ENCODE measurements at regions not wholly inside any gene's neighbourhood (a gene's known extent, or its start where the extent isn't known, plus 50 kb on each side); places are given as distances from the start of the nearest gene placed in this dataset.

DNA sequence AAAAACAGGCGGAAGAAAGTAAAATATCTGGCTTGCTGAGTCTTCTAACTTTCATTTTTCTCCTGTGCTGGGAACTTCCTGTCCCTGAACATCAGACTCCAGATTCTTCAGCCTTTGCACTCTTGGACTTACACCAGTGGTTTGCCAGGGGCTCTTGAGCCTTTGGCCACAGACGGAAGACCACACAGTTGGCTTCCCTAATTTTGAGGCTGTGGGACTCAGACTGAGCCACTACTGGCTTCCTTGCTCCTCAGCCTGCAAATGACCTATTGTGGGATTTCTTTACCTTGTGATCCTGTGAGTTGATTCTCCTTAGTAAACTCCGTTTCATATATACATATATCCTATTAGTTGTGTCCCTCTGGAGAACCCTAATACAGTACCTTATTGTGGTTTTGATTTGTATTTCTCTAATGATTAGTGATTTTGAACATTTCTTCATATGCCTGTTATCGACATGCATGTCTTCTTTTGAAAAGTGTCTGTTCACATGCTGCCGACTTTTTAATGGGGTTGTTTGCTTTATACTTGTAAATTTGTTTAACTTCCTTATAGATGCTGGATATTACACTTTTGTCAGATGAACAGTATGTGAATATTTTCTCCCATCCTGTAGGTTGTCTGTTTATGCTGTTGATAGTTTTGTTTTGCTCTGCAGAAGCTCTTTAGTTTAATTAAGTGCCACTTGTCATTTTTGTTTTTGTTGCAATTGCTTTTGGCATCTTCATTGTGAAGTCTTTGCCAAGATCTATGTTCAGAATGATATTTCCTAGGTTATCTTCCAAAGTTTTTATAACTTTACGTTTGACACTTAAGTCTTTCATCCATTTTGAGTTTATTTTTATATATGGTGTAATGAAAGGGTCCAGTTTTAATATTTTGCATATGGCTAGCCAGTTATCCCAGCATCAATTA is 348.8 kb upstream of the SETBP1 start:
- TF ChIP-seq ZNF571 (tag by site-specific recombination; IDR thresholded peaks at IDR 0.05) (no peak), ZNF266 (tag by site-specific recombination; IDR thresholded peaks at IDR 0.05; ENCODE audit: low read depth) (no peak), ZNF202 (tag by site-specific recombination; IDR thresholded peaks at IDR 0.05; ENCODE audit: borderline replicate concordance) (no peak), ZNF416 (tag by site-specific recombination; IDR thresholded peaks at IDR 0.05) (no peak), ZNF792 (tag by site-specific recombination; IDR thresholded peaks at IDR 0.05) (no peak), ZNF114 (tag by site-specific recombination; IDR thresholded peaks at IDR 0.05) (no peak), ZNF654 (tag by site-specific recombination; IDR thresholded peaks at IDR 0.05; ENCODE audit: low read depth) (no peak), ZNF132 (tag by site-specific recombination; IDR thresholded peaks at IDR 0.05; ENCODE audit: borderline replicate concordance) (no peak), ZNF501 (tag by site-specific recombination; IDR thresholded peaks at IDR 0.05) (no peak), KLF8 (tag by site-specific recombination; IDR thresholded peaks at IDR 0.05) (no peak), SALL2 (tag by site-specific recombination; IDR thresholded peaks at IDR 0.05; ENCODE audit: borderline replicate concordance) (no peak), KLF1 (tag by site-specific recombination; IDR thresholded peaks at IDR 0.05) (no peak)
- TF ChIP-seq, protein P1, sequence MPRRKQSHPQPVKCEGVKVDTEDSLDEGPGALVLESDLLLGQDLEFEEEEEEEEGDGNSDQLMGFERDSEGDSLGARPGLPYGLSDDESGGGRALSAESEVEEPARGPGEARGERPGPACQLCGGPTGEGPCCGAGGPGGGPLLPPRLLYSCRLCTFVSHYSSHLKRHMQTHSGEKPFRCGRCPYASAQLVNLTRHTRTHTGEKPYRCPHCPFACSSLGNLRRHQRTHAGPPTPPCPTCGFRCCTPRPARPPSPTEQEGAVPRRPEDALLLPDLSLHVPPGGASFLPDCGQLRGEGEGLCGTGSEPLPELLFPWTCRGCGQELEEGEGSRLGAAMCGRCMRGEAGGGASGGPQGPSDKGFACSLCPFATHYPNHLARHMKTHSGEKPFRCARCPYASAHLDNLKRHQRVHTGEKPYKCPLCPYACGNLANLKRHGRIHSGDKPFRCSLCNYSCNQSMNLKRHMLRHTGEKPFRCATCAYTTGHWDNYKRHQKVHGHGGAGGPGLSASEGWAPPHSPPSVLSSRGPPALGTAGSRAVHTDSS (tag by site-specific recombination; IDR thresholded peaks at IDR 0.05), result no peak
- TF ChIP-seq, protein P2, sequence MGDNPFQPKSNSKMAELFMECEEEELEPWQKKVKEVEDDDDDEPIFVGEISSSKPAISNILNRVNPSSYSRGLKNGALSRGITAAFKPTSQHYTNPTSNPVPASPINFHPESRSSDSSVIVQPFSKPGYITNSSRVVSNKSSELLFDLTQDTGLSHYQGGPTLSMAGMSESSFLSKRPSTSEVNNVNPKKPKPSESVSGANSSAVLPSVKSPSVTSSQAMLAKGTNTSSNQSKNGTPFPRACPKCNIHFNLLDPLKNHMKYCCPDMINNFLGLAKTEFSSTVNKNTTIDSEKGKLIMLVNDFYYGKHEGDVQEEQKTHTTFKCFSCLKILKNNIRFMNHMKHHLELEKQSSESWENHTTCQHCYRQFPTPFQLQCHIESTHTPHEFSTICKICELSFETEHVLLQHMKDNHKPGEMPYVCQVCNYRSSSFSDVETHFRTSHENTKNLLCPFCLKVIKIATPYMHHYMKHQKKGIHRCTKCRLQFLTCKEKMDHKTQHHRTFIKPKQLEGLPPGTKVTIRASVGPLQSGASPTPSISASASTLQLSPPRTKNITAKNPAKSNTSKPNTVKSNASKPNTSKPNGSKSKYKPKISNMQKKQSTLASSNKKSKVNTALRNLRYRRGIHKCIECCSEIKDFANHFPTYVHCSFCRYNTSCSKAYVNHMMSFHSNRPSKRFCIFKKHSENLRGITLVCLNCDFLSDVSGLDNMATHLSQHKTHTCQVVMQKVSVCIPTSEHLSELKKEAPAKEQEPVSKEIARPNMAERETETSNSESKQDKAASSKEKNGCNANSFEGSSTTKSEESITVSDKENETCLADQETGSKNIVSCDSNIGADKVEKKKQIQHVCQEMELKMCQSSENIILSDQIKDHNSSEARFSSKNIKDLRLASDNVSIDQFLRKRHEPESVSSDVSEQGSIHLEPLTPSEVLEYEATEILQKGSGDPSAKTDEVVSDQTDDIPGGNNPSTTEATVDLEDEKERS (tag by site-specific recombination; IDR thresholded peaks at IDR 0.05), result no peak
- TF ChIP-seq, protein P3, sequence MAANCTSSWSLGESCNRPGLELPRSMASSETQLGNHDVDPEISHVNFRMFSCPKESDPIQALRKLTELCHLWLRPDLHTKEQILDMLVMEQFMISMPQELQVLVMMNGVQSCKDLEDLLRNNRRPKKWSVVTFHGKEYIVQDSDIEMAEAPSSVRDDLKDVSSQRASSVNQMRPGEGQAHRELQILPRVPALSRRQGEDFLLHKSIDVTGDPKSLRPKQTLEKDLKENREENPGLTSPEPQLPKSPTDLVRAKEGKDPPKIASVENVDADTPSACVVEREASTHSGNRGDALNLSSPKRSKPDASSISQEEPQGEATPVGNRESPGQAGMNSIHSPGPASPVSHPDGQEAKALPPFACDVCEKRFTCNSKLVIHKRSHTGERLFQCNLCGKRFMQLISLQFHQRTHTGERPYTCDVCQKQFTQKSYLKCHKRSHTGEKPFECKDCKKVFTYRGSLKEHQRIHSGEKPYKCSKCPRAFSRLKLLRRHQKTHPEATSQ (tag by site-specific recombination; IDR thresholded peaks at IDR 0.05), result no peak
- CTCF ChIA-PET, result interaction anchor here (0.7 kb wide), 1 partner anchor 541 kb away, joined by 3 read pairs; no protein-coding TSS in a partner anchor
- H3K4me1 ChIP-seq (ENCODE audit: control insufficient read depth, insufficient read depth, low read length), result no peaks in the 10 kb centered on the region

DNA sequence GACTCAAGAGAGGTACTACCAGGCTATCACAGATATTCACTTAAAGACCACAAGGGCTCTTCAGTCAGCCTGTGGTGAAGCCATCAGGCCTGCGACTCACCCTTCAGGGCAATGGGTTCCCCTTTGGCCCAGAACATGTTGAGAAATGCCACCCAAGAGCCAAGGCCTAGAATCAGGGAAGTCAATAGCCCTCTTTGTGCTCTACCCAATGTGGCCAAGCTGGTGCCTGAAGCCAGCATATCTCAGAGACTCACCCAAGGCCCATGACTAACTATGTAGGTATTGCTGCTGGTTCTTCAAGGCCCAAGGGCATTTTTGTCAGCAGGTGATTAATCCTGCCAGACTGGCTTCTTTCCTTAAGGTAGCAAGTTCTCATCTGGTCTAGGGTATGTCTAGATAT is 338.9 kb upstream of the SETBP1 start:
- CTCF ChIA-PET, result interaction anchor here (0.6 kb wide), 1 partner anchor 1043 kb away, joined by 4 read pairs; no protein-coding TSS in a partner anchor
- H3K9me3 ChIP-seq (ENCODE audit: control insufficient read depth, insufficient read depth, low read depth, low read length), result no peaks in the 10 kb centered on the region
- no peak for TF ChIP-seq ZNF777 (tag by site-specific recombination; IDR thresholded peaks at IDR 0.05; ENCODE audit: borderline replicate concordance)
- no peak for TF ChIP-seq ZNF555 (tag by site-specific recombination; conservative IDR thresholded peaks at IDR 0.05)
- TF ChIP-seq ZIC2 (tag by site-specific recombination; IDR thresholded peaks at IDR 0.05), result no peak
- TF ChIP-seq ZNF626 (tag by site-specific recombination; IDR thresholded peaks at IDR 0.05), result no peak
- TF ChIP-seq ZNF239 (tag by site-specific recombination; IDR thresholded peaks at IDR 0.05), result no peak
- TF ChIP-seq, protein P4, sequence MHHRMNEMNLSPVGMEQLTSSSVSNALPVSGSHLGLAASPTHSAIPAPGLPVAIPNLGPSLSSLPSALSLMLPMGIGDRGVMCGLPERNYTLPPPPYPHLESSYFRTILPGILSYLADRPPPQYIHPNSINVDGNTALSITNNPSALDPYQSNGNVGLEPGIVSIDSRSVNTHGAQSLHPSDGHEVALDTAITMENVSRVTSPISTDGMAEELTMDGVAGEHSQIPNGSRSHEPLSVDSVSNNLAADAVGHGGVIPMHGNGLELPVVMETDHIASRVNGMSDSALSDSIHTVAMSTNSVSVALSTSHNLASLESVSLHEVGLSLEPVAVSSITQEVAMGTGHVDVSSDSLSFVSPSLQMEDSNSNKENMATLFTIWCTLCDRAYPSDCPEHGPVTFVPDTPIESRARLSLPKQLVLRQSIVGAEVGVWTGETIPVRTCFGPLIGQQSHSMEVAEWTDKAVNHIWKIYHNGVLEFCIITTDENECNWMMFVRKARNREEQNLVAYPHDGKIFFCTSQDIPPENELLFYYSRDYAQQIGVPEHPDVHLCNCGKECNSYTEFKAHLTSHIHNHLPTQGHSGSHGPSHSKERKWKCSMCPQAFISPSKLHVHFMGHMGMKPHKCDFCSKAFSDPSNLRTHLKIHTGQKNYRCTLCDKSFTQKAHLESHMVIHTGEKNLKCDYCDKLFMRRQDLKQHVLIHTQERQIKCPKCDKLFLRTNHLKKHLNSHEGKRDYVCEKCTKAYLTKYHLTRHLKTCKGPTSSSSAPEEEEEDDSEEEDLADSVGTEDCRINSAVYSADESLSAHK (tag by site-specific recombination; IDR thresholded peaks at IDR 0.05), result no peak
- H3K4me3 ChIP-seq (ENCODE audit: low read depth, low read length), result no peak overlapping the region
- no peak overlapping the region for H3K27ac ChIP-seq (ENCODE audit: extremely low read depth, low read depth, low read length)
- H3K36me3 ChIP-seq (ENCODE audit: control insufficient read depth in 2 of 2, insufficient read depth in 1 of 2, low read length in 2 of 2), result no peaks in the 10 kb centered on the region
- H3K4me1 ChIP-seq (ENCODE audit: control insufficient read depth, insufficient read depth, low read length), result no peaks in the 10 kb centered on the region
- POLR2A ChIA-PET, result no interaction called here

More for the DNA sequence above, 348.8 kb upstream of the SETBP1 start:
- H3K27ac ChIP-seq (ENCODE audit: extremely low read depth, low read depth, low read length), result no peak overlapping the region
- no peaks in the 10 kb centered on the region for H3K9me3 ChIP-seq (ENCODE audit: control insufficient read depth, insufficient read depth, low read depth, low read length)
- POLR2A ChIA-PET, result no interaction called here
- H3K36me3 ChIP-seq (ENCODE audit: control insufficient read depth in 2 of 2, insufficient read depth in 1 of 2, low read length in 2 of 2), result no peaks in the 10 kb centered on the region
- H3K4me3 ChIP-seq (ENCODE audit: low read depth, low read length), result no peak overlapping the region

Data from HEK293 (cell line).